GM19328 (cell line): ENCODE measurements at regions not wholly inside any gene's neighbourhood (a gene's known extent, or its start where the extent isn't known, plus 50 kb on each side); places are given as distances from the start of the nearest gene placed in this dataset.

Experiments
- ATAC-seq: cut with Tn5 transposase; IDR thresholded peaks from one replicate; pipeline ENCODE4 v1.9.1; 2021; ENCODE audit warnings: mild to moderate bottlenecking, moderate library complexity; ENCODE audit not compliant: unreplicated experiment

DNA sequence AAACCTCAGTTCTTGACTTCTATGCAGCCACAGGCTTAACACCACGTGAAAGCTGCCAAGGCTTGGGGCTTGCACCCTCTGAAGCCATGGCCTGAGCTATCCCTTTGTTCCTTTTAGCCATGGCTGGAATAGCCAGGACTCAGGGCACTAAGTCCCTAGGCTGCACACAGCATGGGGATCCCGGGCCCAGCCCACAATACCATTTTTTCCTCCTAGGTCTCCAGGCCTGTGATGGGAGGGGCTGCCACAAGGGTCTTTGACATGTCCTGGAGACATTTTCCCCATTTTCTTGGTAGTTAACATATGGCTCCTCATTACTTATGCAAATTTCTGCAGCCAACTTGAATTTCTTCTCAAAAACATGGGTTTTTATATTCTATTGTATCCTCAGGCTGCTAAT lies 619.1 kb downstream of the NYAP2 start:
- ATAC-seq, result no peak

DNA sequence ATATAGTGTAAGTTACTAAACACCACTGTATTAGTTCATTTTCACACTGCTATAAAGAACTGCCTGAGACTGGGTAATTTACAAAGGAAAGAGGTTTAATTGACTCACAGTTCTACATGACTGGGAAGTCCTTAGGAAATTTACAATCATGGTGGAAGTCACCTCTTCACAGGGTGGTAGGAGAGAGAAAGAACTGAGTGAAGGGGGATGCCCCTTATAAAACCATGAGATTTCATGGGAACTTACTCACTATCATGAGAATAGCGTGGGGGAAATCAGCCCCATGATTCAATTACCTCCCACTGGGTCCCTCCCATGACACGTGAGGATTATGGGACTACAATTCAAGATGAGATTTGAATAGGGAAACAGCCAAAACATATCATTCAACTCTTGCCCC lies 618.0 kb downstream of the NYAP2 start:
- no peak for ATAC-seq

DNA sequence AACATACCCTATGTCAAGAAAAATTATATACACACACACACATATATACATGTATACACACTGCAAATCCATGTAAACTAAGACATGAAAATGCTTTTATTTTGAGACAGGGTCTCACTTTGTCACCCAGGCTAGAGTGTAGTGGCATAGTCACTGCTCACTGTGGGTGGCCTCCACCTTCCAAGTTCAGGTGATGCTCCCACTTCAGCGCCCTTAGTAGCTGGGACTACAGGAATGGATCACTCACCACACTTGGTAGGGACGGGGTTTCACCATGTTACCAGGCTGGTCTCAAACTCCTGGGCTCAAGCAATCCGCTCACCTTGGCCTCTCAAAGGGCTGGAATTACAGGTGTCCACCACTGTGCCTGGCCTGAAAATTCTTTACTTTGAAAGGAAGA lies 617.6 kb downstream of the NYAP2 start:
- no peak for ATAC-seq

DNA sequence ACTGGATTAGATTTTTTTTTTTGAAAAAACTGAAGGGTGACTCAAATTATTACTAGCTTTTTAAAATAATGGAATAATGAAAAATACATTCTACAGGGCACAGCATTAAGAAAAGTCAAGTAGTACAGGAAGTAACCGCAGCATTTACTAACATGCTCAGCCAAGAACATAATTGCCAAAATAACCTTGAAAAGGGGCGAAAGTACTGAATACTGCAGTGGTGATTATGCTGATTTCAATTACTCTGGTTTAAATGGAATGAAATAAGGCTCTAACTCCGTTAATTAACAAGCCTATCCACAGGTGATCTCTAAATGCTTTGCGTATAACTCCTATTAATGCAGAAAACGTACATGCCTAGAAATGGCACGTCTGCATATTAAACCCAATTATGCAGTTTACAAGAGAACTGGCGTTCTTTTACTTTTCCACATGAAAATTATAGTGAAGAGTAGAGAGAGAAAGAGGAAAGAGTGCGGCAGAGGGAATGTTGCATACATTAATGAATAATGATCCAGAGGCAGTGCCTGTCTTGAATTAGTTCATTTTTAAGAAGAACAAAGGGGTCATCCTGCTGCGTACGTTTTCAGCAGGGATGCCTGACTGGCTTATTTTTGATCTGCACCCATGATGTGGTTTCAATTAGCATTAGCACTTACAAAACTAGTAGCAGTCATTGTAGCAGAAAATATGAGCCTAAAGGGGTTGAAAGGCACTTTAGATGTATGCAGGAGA lies 612.4 kb downstream of the NYAP2 start:
- no peak for ATAC-seq

DNA sequence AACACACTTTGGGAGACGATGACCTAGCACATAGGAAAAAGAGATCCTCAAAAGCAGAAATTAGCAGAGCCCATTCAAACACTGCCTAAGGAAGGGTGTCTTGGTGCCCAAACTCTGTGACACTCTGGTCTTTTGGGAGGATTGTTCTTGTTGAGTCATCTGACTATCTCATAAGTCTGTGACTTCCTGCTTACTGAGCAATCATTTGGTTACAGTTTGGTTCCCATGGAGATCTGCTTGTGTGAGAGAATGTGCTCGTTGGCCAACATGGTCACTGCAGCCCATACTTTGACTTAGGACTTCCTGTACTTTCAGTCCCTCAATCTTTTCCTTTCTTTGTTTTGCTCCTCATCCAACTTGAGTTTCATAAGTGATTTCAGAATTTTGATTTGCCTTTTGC lies 602.9 kb downstream of the NYAP2 start:
- no peak for ATAC-seq

- ATAC-seq, result no peak
Observed at GRCh38 chr2:226001716-226002115, 602.2 kb downstream of the NYAP2 start.

DNA sequence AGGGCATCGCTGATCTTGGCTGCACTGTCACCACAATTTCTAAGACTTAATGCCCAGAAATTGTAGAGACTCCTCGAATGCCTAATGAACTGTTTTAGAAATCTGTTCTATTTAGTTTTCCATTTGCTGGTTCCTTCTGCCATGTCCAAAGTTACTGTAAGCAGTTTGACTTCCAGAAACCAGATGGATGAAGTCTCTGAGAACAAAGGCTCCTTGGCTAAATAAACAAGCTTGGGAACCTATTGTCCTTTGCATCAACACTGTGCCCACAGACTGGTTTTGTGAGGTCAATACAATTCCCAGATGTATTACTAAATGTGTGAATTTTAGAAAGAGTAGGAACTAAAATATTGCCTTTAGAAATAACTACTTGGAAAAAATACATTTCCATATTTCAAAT lies 600.2 kb downstream of the NYAP2 start:
- ATAC-seq, result no peak

DNA sequence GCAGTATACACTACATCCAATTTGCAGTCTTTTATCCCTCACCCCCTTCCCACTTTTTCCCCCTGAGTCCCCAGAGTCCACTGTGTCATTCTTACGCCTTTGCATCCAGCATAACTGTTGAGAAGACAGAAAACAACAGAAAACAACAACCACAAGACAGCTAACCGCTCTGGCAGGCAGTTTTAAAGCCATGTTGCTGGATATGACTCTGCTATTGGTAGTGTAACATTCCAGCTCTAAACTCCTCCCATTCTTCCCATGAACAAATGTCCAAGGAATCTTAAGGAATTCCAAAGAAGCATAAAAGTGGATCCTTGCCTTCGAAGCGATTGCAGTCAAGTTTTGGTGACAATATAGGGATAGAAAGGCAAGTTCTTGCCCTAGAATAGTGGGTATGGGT lies 599.1 kb downstream of the NYAP2 start:
- no peak for ATAC-seq

DNA sequence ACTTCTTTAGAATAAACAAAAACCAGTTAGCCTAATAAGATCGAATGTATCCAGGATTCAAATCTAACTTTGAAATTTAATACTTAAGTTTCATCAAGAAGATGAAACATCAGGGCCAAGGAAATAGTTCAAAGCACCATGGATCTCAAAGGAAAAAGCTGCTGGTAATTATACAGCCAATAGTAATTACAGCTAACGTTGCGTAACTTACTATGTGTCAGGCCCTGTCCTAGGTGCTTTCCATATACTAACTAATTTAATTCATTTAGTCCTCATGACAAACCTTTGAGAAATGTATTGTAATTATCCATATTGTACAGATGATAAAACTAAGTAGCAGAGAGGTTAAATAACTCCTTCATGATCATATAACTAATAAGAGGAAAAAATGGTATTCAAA lies 598.6 kb downstream of the NYAP2 start:
- no peak for ATAC-seq

- no peak for ATAC-seq
Observed at GRCh38 chr2:225996462-225996828, 596.9 kb downstream of the NYAP2 start.

DNA sequence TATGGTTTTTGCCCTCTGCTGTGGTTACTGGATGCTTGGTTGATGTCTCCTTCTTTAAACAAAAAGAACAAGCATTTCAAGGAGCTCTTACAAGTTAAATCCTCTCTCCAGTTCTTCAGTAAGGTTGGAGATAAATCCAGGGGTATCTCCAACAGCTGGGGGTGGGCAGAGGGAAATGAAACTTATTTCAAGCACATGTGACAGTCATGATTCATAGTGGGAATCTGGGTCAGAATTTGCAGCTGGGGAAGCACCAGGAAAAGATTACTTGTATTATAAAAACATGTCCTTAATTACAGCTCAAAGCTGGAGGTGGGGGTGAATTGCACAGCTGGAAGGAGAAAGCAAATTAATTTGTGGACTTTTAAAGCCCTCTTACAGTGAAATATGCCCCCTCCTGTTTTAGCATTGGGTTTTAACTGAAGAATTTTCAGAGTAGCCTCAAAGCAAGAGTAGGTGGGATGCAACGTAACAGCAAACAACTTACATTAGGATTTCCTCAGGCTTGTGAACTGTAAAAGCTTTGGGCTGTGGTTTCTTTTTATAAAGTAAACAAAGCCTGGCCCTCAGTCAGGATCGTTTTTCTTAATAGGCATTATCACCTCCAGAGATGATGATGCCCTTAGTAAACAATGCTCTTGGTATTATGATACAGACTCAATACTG lies 596.4 kb downstream of the NYAP2 start:
- ATAC-seq, result no peak

- ATAC-seq, result no peak
Observed at GRCh38 chr2:225994748-225995405, 595.4 kb downstream of the NYAP2 start.

GRCh38 chr2:225993430-225993829 lies 593.9 kb downstream of the NYAP2 start:
- no peak for ATAC-seq

DNA sequence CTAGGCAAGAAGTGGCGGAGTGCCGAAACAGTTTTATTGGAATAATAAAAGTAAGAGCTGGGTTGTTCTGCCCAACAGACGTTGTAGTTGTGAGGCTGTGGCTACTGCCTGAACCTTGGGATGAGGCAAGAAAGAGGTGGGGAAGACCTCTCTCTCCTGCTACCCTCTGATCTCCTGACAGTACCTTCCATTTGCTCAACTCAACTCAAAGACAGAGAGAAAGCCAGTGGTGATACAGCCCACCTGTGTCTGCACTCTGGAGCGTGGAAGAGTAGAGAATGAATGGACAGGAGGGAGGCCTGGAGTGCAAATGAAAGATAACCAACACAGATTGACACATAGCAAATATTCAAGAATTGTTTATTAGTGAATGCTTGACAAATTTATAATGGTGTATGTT lies 590.3 kb downstream of the NYAP2 start:
- no peak for ATAC-seq

GRCh38 chr2:225980372-225980771 lies 580.9 kb downstream of the NYAP2 start:
- no peak for ATAC-seq

GRCh38 chr2:225971433-225971832 lies 571.9 kb downstream of the NYAP2 start:
- no peak for ATAC-seq

DNA sequence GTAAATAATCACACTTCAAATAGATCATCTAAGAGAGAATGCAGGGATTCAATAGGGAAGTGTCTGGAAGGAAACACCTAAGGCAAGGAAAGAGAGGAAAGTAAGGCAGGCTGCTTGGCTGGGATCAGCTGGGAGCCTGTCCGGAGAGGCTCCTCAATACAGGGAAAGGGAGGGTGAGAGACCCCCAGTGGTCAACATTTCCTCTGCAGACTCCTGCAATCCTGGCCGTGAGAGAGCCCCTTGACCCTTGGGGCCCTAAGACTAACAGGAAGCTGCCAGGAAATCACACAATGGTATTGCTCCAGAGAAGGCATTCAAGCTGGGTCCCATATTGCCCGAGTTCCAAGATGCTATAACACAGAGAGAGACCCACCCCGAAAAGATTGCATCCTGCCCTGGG lies 549.4 kb downstream of the NYAP2 start:
- ATAC-seq, result no peak

GRCh38 chr2:225938991-225939390 lies 539.5 kb downstream of the NYAP2 start:
- no peak for ATAC-seq

DNA sequence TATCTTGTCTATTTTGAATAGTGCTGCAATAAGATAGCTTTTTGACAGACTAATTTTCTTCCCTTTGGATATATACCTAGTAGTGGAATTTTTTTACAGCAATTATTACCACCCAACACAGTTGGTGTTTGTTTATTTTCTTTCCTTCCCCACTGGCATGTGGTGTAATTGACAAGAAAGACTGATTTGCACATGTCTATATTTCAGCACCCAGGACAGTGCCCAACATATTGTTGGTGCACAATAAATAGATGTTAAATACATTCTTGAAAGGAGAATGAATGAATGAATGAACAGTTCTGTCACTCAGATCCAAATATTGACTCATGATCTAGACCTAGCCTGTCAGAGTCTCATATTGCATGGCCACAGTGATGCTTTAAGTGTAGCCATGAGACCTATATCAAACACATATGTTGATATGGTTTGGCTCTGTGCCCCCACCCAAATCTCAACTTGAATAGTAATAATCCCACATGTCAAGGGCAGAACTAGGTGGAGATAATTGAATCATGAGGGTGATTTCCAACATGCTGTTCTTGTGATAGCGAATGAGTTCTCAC lies 538.2 kb downstream of the NYAP2 start:
- no peak for ATAC-seq

- no peak for ATAC-seq
Observed at GRCh38 chr2:225932811-225933413, 533.4 kb downstream of the NYAP2 start.

- ATAC-seq, result no peak
Observed at GRCh38 chr2:225930687-225931086, 531.2 kb downstream of the NYAP2 start.
